Activated CD8-positive, alpha-beta T cell treated with anti-CD3 and anti-CD28 coated beads for 36 hours (primary cell): ENCODE measurements at regions not wholly inside any gene's neighbourhood (a gene's known extent, or its start where the extent isn't known, plus 50 kb on each side); places are given as distances from the start of the nearest gene placed in this dataset.

Experiments
- ATAC-seq: fragments of 200-7000 bp; cut with Tn5 transposase; one replicate; pipeline ENCODE4 v1.10.0; 2021; ENCODE audit warnings: mild to moderate bottlenecking, moderate library complexity
- CTCF ChIA-PET: fragments of 350-600 bp; sonication (Branson Sonifier 250); formaldehyde crosslinking; loops from one replicate; lab custom pipeline; 2021; ENCODE audit warnings: antibody characterized with exemption; lab: Charles Lee
- POLR2A ChIA-PET: fragments of 350-600 bp; sonication (Branson Sonifier 250); formaldehyde crosslinking; loops from one replicate; lab custom pipeline; 2021; ENCODE audit warnings: antibody characterized with exemption; lab: Charles Lee
- DNase-seq: peaks from one replicate; pipeline ENCODE4 v3.0.0-alpha.2; 2020
- H3K27ac Mint-ChIP-seq: one replicate; pipeline ENCODE4 v1.8.0; 2021; ENCODE audit warnings: mild to moderate bottlenecking, mixed read lengths
- H3K27me3 Mint-ChIP-seq: one replicate; pipeline ENCODE4 v1.8.0; 2021; ENCODE audit warnings: mixed read lengths
- H3K36me3 Mint-ChIP-seq: one replicate; pipeline ENCODE4 v1.8.0; 2021; ENCODE audit warnings: low read depth, mixed read lengths
- H3K4me1 Mint-ChIP-seq: one replicate; pipeline ENCODE4 v1.8.0; 2021; ENCODE audit warnings: low read depth, mixed read lengths
- H3K4me3 Mint-ChIP-seq: one replicate; pipeline ENCODE4 v1.8.0; 2021; ENCODE audit warnings: mild to moderate bottlenecking, moderate library complexity, mixed read lengths
- H3K9me3 Mint-ChIP-seq: one replicate; pipeline ENCODE4 v1.8.0; 2021; ENCODE audit warnings: mixed read lengths
- CTCF ChIP-seq: fragments of 200-600 bp; IDR thresholded peaks from one replicate; pipeline ENCODE4 v1.8.0; 2022; ENCODE audit warnings: antibody characterized with exemption, mild to moderate bottlenecking
- intact Hi-C: fragments of 100-400 bp; cut with micrococcal nuclease; formaldehyde crosslinking; loops from one replicate; pipeline ENCODE4 v1.10.0; 2022

GRCh38 chr10:78692071-78692470 is 376.7 kb upstream of the ZMIZ1 start:
- POLR2A ChIA-PET: no interaction called here
- ATAC-seq (no peak), DNase-seq (no peak)
- intact Hi-C loops: no loop called here
- Mint-ChIP-seq H3K27me3 (peaks cover 1% of the 10 kb centered on the region), H3K36me3 (no peaks in the 10 kb centered on the region), H3K9me3 (no peaks in the 10 kb centered on the region), H3K4me3 (no peak overlapping the region), H3K27ac (no peak overlapping the region), H3K4me1 (no peaks in the 10 kb centered on the region)
- no peak for TF ChIP-seq CTCF
- CTCF ChIA-PET: no interaction called here

- peaks cover 1% of the 10 kb centered on the region for H3K27me3 Mint-ChIP-seq
- intact Hi-C loops: no loop called here
- ATAC-seq: no peak
- H3K4me1 Mint-ChIP-seq: peaks cover 3% of the 10 kb centered on the region
- ChIA-PET POLR2A (no interaction called here), CTCF (no interaction called here)
- no peaks in the 10 kb centered on the region for H3K36me3 Mint-ChIP-seq
- no peak overlapping the region for H3K27ac Mint-ChIP-seq
- no peak for TF ChIP-seq CTCF
- no peak overlapping the region for H3K4me3 Mint-ChIP-seq
- DNase-seq: no peak
- no peaks in the 10 kb centered on the region for H3K9me3 Mint-ChIP-seq
These were observed 372.9 kb upstream of the ZMIZ1 start for GRCh38 chr10:78695846-78696245.

- POLR2A ChIA-PET: no interaction called here
- Mint-ChIP-seq H3K27ac (no peak overlapping the region), H3K27me3 (peaks cover 5% of the 10 kb centered on the region), H3K36me3 (no peaks in the 10 kb centered on the region), H3K4me3 (no peak overlapping the region), H3K9me3 (no peaks in the 10 kb centered on the region), H3K4me1 (peaks cover 3% of the 10 kb centered on the region)
- DNase-seq: no peak
- intact Hi-C loops: no loop called here
- TF ChIP-seq CTCF: no peak
- CTCF ChIA-PET: no interaction called here
- no peak for ATAC-seq
These were observed 371.9 kb upstream of the ZMIZ1 start for GRCh38 chr10:78696791-78697395.

GRCh38 chr10:78699971-78700370 is 368.8 kb upstream of the ZMIZ1 start:
- ATAC-seq (no peak), DNase-seq (no peak)
- ChIA-PET POLR2A (no interaction called here), CTCF (no interaction called here)
- Mint-ChIP-seq H3K4me3 (no peak overlapping the region), H3K4me1 (peaks cover 3% of the 10 kb centered on the region), H3K27ac (no peak overlapping the region), H3K9me3 (no peaks in the 10 kb centered on the region), H3K27me3 (peaks cover 9% of the 10 kb centered on the region), H3K36me3 (no peaks in the 10 kb centered on the region)
- intact Hi-C loops: no loop called here
- no peak for TF ChIP-seq CTCF

GRCh38 chr10:78700413-78700812 is 368.4 kb upstream of the ZMIZ1 start:
- H3K9me3 Mint-ChIP-seq: no peaks in the 10 kb centered on the region
- no peak overlapping the region for H3K4me3 Mint-ChIP-seq
- no peak overlapping the region for H3K27ac Mint-ChIP-seq
- no peaks in the 10 kb centered on the region for H3K36me3 Mint-ChIP-seq
- ChIA-PET CTCF (no interaction called here), POLR2A (no interaction called here)
- H3K4me1 Mint-ChIP-seq: peaks cover 3% of the 10 kb centered on the region
- intact Hi-C loops: no loop called here
- no peak for TF ChIP-seq CTCF
- peaks cover 9% of the 10 kb centered on the region for H3K27me3 Mint-ChIP-seq
- no peak for ATAC-seq
- no peak for DNase-seq
